ENCODE measurements at regions not wholly inside any gene's neighbourhood (a gene's known extent, or its start where the extent isn't known, plus 50 kb on each side); places are given as distances from the start of the nearest gene placed in this dataset.

DNA sequence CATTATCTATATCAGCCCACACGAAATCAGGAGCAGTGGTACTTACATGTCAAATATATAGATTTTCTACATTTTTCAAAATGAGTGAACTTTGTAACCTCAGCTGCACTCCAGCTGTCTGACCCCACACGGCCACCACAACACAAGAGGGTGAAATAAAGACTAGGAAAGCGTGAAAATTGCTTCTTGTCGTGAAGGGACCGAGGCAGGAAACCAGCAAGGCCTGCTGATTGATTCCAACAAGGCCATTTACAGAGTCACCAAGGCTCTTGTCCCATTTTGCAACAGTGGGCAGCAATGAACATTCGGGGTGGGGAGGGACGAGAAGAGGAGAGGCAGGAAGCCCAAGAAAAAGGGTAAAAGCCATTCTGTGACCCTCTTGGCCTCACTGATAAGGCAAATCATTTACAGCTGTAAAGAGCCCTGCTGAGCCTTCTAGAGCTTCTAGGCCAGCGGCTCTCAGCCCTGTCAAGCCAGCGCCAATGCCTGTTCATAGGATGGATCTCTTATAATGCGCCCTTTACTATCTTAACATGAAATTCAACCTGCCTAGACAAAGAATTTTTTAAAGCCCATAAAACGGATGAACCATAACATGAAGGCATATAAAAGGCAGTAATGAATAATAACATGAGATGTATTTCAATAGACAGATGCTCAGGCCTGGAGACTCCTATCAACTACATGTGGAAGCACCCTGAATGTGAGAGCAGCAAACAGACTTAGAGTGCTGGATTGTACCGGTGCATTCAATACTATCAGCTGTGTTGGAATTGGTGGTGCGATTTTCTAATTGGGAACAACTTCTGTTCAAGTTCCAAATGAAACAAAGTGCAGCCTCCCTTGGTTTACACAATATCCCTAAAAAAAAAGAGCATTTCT lies 269.0 kb downstream of the CDCA7 start:
- no peaks in the 10 kb centered on the region for H3K9me3 Mint-ChIP-seq
- no peak overlapping the region for H3K4me3 Mint-ChIP-seq
- TF ChIP-seq GTF2I (CRISPR knock-in tag; conservative IDR thresholded peaks at IDR 0.05): no peak
- no peak for TF ChIP-seq RORB (CRISPR knock-in tag; IDR thresholded peaks at IDR 0.05)
- no peak for TF ChIP-seq NFYB (CRISPR knock-in tag; conservative IDR thresholded peaks at IDR 0.05; ENCODE audit: low read depth)
- TF ChIP-seq NFATC4 (CRISPR knock-in tag; IDR thresholded peaks at IDR 0.05): no peak
- no peak for TF ChIP-seq ETV6 (CRISPR knock-in tag; IDR thresholded peaks at IDR 0.05)
- TF ChIP-seq ZNF263 (CRISPR knock-in tag; IDR thresholded peaks at IDR 0.05; ENCODE audit: low read depth): no peak
- no peak for TF ChIP-seq RELA (CRISPR knock-in tag; IDR thresholded peaks at IDR 0.05; ENCODE audit: borderline replicate concordance)
- TF ChIP-seq, protein P1, sequence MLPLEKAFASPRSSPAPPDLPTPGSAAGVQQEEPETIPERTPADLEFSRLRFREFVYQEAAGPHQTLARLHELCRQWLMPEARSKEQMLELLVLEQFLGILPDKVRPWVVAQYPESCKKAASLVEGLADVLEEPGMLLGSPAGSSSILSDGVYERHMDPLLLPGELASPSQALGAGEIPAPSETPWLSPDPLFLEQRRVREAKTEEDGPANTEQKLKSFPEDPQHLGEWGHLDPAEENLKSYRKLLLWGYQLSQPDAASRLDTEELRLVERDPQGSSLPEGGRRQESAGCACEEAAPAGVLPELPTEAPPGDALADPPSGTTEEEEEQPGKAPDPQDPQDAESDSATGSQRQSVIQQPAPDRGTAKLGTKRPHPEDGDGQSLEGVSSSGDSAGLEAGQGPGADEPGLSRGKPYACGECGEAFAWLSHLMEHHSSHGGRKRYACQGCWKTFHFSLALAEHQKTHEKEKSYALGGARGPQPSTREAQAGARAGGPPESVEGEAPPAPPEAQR (CRISPR knock-in tag; IDR thresholded peaks at IDR 0.05): no peak
- TF ChIP-seq, protein P2, sequence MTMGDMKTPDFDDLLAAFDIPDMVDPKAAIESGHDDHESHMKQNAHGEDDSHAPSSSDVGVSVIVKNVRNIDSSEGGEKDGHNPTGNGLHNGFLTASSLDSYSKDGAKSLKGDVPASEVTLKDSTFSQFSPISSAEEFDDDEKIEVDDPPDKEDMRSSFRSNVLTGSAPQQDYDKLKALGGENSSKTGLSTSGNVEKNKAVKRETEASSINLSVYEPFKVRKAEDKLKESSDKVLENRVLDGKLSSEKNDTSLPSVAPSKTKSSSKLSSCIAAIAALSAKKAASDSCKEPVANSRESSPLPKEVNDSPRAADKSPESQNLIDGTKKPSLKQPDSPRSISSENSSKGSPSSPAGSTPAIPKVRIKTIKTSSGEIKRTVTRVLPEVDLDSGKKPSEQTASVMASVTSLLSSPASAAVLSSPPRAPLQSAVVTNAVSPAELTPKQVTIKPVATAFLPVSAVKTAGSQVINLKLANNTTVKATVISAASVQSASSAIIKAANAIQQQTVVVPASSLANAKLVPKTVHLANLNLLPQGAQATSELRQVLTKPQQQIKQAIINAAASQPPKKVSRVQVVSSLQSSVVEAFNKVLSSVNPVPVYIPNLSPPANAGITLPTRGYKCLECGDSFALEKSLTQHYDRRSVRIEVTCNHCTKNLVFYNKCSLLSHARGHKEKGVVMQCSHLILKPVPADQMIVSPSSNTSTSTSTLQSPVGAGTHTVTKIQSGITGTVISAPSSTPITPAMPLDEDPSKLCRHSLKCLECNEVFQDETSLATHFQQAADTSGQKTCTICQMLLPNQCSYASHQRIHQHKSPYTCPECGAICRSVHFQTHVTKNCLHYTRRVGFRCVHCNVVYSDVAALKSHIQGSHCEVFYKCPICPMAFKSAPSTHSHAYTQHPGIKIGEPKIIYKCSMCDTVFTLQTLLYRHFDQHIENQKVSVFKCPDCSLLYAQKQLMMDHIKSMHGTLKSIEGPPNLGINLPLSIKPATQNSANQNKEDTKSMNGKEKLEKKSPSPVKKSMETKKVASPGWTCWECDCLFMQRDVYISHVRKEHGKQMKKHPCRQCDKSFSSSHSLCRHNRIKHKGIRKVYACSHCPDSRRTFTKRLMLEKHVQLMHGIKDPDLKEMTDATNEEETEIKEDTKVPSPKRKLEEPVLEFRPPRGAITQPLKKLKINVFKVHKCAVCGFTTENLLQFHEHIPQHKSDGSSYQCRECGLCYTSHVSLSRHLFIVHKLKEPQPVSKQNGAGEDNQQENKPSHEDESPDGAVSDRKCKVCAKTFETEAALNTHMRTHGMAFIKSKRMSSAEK (CRISPR knock-in tag; IDR thresholded peaks at IDR 0.05; ENCODE audit: borderline replicate concordance): no peak
- TF ChIP-seq, protein P3, sequence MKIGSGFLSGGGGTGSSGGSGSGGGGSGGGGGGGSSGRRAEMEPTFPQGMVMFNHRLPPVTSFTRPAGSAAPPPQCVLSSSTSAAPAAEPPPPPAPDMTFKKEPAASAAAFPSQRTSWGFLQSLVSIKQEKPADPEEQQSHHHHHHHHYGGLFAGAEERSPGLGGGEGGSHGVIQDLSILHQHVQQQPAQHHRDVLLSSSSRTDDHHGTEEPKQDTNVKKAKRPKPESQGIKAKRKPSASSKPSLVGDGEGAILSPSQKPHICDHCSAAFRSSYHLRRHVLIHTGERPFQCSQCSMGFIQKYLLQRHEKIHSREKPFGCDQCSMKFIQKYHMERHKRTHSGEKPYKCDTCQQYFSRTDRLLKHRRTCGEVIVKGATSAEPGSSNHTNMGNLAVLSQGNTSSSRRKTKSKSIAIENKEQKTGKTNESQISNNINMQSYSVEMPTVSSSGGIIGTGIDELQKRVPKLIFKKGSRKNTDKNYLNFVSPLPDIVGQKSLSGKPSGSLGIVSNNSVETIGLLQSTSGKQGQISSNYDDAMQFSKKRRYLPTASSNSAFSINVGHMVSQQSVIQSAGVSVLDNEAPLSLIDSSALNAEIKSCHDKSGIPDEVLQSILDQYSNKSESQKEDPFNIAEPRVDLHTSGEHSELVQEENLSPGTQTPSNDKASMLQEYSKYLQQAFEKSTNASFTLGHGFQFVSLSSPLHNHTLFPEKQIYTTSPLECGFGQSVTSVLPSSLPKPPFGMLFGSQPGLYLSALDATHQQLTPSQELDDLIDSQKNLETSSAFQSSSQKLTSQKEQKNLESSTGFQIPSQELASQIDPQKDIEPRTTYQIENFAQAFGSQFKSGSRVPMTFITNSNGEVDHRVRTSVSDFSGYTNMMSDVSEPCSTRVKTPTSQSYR (CRISPR knock-in tag; IDR thresholded peaks at IDR 0.05): no peak
- TF ChIP-seq ZNF232 (CRISPR knock-in tag; IDR thresholded peaks at IDR 0.05): no peak
- TF ChIP-seq JAZF1 (CRISPR knock-in tag; IDR thresholded peaks at IDR 0.05): no peak
- TF ChIP-seq ZNF317 (CRISPR knock-in tag; IDR thresholded peaks at IDR 0.05; ENCODE audit: borderline replicate concordance, low read depth): no peak
- TF ChIP-seq ZBTB21 (CRISPR knock-in tag; IDR thresholded peaks at IDR 0.05; ENCODE audit: borderline replicate concordance): no peak
- TF ChIP-seq, protein P4, sequence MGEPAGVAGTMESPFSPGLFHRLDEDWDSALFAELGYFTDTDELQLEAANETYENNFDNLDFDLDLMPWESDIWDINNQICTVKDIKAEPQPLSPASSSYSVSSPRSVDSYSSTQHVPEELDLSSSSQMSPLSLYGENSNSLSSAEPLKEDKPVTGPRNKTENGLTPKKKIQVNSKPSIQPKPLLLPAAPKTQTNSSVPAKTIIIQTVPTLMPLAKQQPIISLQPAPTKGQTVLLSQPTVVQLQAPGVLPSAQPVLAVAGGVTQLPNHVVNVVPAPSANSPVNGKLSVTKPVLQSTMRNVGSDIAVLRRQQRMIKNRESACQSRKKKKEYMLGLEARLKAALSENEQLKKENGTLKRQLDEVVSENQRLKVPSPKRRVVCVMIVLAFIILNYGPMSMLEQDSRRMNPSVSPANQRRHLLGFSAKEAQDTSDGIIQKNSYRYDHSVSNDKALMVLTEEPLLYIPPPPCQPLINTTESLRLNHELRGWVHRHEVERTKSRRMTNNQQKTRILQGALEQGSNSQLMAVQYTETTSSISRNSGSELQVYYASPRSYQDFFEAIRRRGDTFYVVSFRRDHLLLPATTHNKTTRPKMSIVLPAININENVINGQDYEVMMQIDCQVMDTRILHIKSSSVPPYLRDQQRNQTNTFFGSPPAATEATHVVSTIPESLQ (CRISPR knock-in tag; IDR thresholded peaks at IDR 0.05): no peak
- TF ChIP-seq TEAD1 (CRISPR knock-in tag; IDR thresholded peaks at IDR 0.05): no peak
- no peak for TF ChIP-seq FOXK1 (CRISPR knock-in tag; IDR thresholded peaks at IDR 0.05)
- TF ChIP-seq PRRX2 (CRISPR knock-in tag; IDR thresholded peaks at IDR 0.05): no peak
- POLR2A ChIA-PET: no interaction called here
- H3K27me3 Mint-ChIP-seq (ENCODE audit: low read depth): no peaks in the 10 kb centered on the region
- peaks cover 17% of the 10 kb centered on the region for H3K4me1 Mint-ChIP-seq
- H3K36me3 Mint-ChIP-seq: no peaks in the 10 kb centered on the region
- ATAC-seq (peak; percentile 89), DNase-seq (ENCODE audit: low spot score) (no peak)
- H3K27ac Mint-ChIP-seq: no peak overlapping the region
- CTCF ChIA-PET: interaction anchor here (0.7 kb wide), 1 partner anchor 17 kb away, joined by 4 read pairs; no protein-coding TSS in a partner anchor

Measured in WTC11 (cell line).